HepG2 (cell line): ENCODE measurements at regions not wholly inside any gene's neighbourhood (a gene's known extent, or its start where the extent isn't known, plus 50 kb on each side); places are given as distances from the start of the nearest gene placed in this dataset.

Experiments
- ATAC-seq: fragments of 200-7000 bp; cut with Tn5 transposase; 3 replicates; pipeline ENCODE4 v1.9.1; 2020; ENCODE audit warnings: mild to moderate bottlenecking, moderate library complexity
- BruUV-seq: library from RNA; stranded (reverse); fragments of 400-500 nt; replicated peaks from 2 replicates; lab custom pipeline; 2021; lab: Mats Ljungman, UMichigan
- CTCF ChIA-PET: fragments of 300-600 bp; formaldehyde crosslinking; extraction: SDS; loops from one replicate; lab custom pipeline; 2021; ENCODE audit warnings: low total read pairs, inconsistent platforms, low intra/inter-chr PET ratio; lab: Yijun Ruan, JAX
- POLR2A ChIA-PET: fragments of 350-600 bp; sonication (Branson Sonifier 250); formaldehyde crosslinking; loops from one replicate; lab custom pipeline; 2020; ENCODE audit warnings: antibody characterized with exemption, inconsistent platforms; lab: Yijun Ruan, JAX
- DNase-seq: peaks from one replicate; pipeline ENCODE4 v3.0.0-alpha.2; 2015; ENCODE audit warnings: low spot score
- FAIRE-seq: peaks from 3 replicates; lab custom pipeline; 2011; peaks lifted over from hg19 to GRCh38; lab: Jason Lieb, UNC
- H2AFZ ChIP-seq: one replicate; pipeline ENCODE4 v1.6.1; 2011; ENCODE audit warnings: low read length, inconsistent platforms
- H3K27ac ChIP-seq: fragments of 300-600 bp; 3 replicates; pipeline ENCODE4 v1.8.0; 2011; ENCODE audit warnings: mixed run types, mild to moderate bottlenecking, mixed read lengths, low read length, inconsistent platforms; ENCODE audit not compliant: insufficient read depth; ENCODE audit errors: extremely low read length
- H3K27me3 ChIP-seq, 2 experiments: fragments of 200-600 bp in 1 of 2; 2 replicates in 1 of 2; 3 replicates in 1 of 2; pipeline versions ENCODE4 v1.6.0 to v1.8.0; 2011; ENCODE audit warnings: low read length in 2 of 2, mild to moderate bottlenecking in 2 of 2, moderate library complexity in 2 of 2, inconsistent platforms in 1 of 2; ENCODE audit not compliant: insufficient read depth in 2 of 2, control insufficient read depth in 1 of 2
- H3K36me3 ChIP-seq, 2 experiments: fragments of 200-600 bp in 1 of 2; replicated peaks in 1 of 2; 2 replicates in 1 of 2; 3 replicates in 1 of 2; pipeline versions ENCODE4 v1.5.1 to v1.8.0; 2011; ENCODE audit warnings: low read length in 2 of 2, inconsistent platforms in 1 of 2; ENCODE audit not compliant: insufficient read depth in 2 of 2, control insufficient read depth in 1 of 2
- H3K4me1 ChIP-seq: 2 replicates; pipeline ENCODE4 v1.5.1; 2012; ENCODE audit warnings: low read length, inconsistent platforms; ENCODE audit not compliant: insufficient read depth
- H3K4me2 ChIP-seq: 2 replicates; pipeline ENCODE4 v1.6.0; 2011; ENCODE audit warnings: low read depth, low read length, inconsistent platforms
- H3K4me3 ChIP-seq, 3 experiments: fragments of 200-600 bp in 1 of 3; sonication (generic), shearing (Covaris generic) in 1 of 3; replicated peaks in 1 of 3; 2 replicates each; pipeline ENCODE4 v1.5.1; 2011 to 2016; ENCODE audit warnings: low read length in 3 of 3, inconsistent platforms in 2 of 3, low read depth in 2 of 3, mild to moderate bottlenecking in 2 of 3, control low read depth in 1 of 3, mixed read lengths in 1 of 3; ENCODE audit not compliant: insufficient read depth in 1 of 3
- H3K79me2 ChIP-seq: one replicate; pipeline ENCODE4 v1.6.1; 2011; ENCODE audit warnings: low read length, inconsistent platforms; ENCODE audit not compliant: insufficient read depth
- H3K9ac ChIP-seq: 2 replicates; pipeline ENCODE4 v1.6.0; 2011; ENCODE audit warnings: mild to moderate bottlenecking, low read depth, low read length, inconsistent platforms; ENCODE audit not compliant: insufficient read depth
- H3K9me3 ChIP-seq: 2 replicates; pipeline ENCODE4 v1.5.1; 2012; ENCODE audit warnings: mild to moderate bottlenecking, low read length
- H4K20me1 ChIP-seq: 2 replicates; pipeline ENCODE4 v1.6.0; 2011; ENCODE audit warnings: inconsistent platforms, mild to moderate bottlenecking, low read length, moderate library complexity; ENCODE audit not compliant: insufficient read depth
- ELF3 ChIP-seq: IDR thresholded peaks from 2 replicates; pipeline ENCODE4 v1.6.1; 2016; ENCODE audit warnings: missing genetic modification reagents, missing compliant biosample characterization
- HNRNPK ChIP-seq: fragments of 200-400 bp; formaldehyde crosslinking; IDR thresholded peaks from 2 replicates; pipeline ENCODE4 v1.6.1; 2018; ENCODE audit warnings: low read length, low read depth, moderate library complexity, mild to moderate bottlenecking; ENCODE audit not compliant: poor library complexity, severe bottlenecking
- WGBS: methylation state at CpG from one replicate; pipeline ENCODE4 v1.1.6; 2017; ENCODE audit warnings: low lambda C conversion rate; 5-methylcytosine and 5-hydroxymethylcytosine counted together
- in situ Hi-C: cut with HindIII; loops from 2 replicates; pipeline ENCODE4 v1.10.0; 2017; ENCODE audit warnings: low pct_unique_long_range_greater_than_20kb; ENCODE audit not compliant: extremely low pct_ligation_motif_present
- intact Hi-C: fragments of 100-400 bp; cut with micrococcal nuclease; formaldehyde crosslinking; loops from one replicate; pipeline ENCODE4 v1.10.0; 2022; ENCODE audit not compliant: unreplicated experiment
- TF ChIP-seq, protein P1 (sequence below), 2 experiments: sonication (generic) in 1 of 2; formaldehyde crosslinking in 1 of 2; IDR thresholded peaks; 2 replicates each; pipeline versions ENCODE4 v1.4.0 to v1.6.1; 2016 to 2020; ENCODE audit warnings: borderline replicate concordance in 1 of 2, low read depth in 1 of 2, mild to moderate bottlenecking in 1 of 2, missing genetic modification reagents in 1 of 2

DNA sequence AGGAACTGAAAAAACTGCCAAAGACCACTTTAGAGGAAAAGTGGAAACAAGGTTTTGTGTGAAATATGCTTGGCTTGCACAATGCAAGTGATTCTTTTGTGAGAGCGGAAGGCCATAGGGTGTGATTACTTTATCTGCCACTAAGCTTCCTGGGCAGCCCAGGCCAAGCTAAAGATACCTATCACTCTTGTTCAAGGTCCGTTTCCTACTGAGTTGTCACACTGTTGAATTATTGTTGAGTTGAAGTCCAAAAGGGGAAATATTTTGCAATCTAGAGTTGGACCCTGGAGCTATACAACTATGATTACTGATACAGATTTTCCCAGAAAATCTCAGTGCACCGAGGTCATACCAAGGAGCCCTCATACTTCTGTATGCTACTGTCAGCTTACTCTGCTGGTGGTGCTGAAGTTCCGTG lies 72.7 kb upstream of the CTAGE1 start (continued):
- 0 out of 2 replicates have a peak, but pooled peaks have one; percentile 10 for TF ChIP-seq ELF3 (CRISPR knock-in tag)

DNA sequence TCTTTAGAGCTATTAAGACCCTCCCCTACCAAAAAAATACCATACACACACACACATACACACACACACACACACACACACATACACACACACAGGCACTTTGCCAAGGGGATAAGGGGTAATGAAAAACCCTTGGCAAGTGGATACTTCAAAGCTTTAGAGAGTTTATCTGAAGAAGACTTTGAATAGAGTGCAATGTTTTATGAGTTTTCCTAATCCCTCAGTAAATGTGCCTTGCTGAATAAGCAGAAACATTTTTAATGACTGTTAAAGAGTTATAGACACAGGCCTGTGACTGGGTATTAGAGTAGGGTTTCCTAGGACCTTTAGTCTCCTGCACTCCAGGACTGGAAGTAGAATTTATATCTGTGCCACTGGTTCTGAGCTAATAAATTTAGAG lies 75.5 kb upstream of the CTAGE1 start:
- no peak for TF ChIP-seq HNRNPK
- no peaks in the 10 kb centered on the region for H4K20me1 ChIP-seq
- no peaks in the 10 kb centered on the region for H3K36me3 ChIP-seq
- intact Hi-C loops (loop anchor here (5.0 kb wide), 1 partner anchor 69 kb away; no protein-coding TSS in a partner anchor), in situ Hi-C loops (no loop called here)
- no peaks in the 10 kb centered on the region for H3K79me2 ChIP-seq
- FAIRE-seq: no peak
- H3K4me3 ChIP-seq: no peak overlapping the region
- BruUV-seq: no TSS peak
- no peak overlapping the region for H3K27ac ChIP-seq
- no peak overlapping the region for H2AFZ ChIP-seq
- peaks cover 40% of the 10 kb centered on the region for H3K4me1 ChIP-seq
- no peak for DNase-seq
- no peaks in the 10 kb centered on the region for H3K27me3 ChIP-seq
- no peak overlapping the region for H3K4me2 ChIP-seq
- CTCF ChIA-PET: no interaction called here
- no peak for ATAC-seq
- 0 out of 2 replicates have a peak, but pooled peaks cover 5% of the 10 kb centered on the region for H3K9me3 ChIP-seq
- H3K9ac ChIP-seq: no peak overlapping the region
- POLR2A ChIA-PET: no interaction called here

DNA sequence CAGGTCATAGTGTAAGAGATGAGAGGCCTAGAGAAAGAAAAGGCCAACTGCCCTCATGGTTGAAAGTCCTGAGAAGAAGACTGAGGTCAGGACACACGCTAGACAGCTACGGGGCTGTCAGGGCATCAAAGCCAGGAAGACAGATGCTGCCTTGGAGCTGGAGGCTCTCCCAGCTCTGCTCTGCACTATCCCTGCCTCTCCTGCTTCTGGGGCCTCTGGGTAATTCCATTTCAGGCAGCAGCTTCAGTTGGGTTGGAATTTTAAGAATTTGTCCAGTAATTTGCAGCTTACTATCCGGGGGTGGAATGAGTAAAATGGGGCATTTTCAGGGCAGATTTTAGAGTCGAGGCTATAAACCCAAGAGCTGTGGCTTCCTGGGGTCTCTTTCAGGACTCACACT lies 76.2 kb upstream of the CTAGE1 start:
- intact Hi-C loops (loop anchor here (5.0 kb wide), 1 partner anchor 68 kb away; no protein-coding TSS in a partner anchor), in situ Hi-C loops (no loop called here)
- no peak overlapping the region for H3K9ac ChIP-seq
- FAIRE-seq (no peak), DNase-seq (no peak), ATAC-seq (no peak)
- TF ChIP-seq, protein P1, sequence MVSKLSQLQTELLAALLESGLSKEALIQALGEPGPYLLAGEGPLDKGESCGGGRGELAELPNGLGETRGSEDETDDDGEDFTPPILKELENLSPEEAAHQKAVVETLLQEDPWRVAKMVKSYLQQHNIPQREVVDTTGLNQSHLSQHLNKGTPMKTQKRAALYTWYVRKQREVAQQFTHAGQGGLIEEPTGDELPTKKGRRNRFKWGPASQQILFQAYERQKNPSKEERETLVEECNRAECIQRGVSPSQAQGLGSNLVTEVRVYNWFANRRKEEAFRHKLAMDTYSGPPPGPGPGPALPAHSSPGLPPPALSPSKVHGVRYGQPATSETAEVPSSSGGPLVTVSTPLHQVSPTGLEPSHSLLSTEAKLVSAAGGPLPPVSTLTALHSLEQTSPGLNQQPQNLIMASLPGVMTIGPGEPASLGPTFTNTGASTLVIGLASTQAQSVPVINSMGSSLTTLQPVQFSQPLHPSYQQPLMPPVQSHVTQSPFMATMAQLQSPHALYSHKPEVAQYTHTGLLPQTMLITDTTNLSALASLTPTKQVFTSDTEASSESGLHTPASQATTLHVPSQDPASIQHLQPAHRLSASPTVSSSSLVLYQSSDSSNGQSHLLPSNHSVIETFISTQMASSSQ (IDR thresholded peaks at IDR 0.05; ENCODE audit: low read depth): no peak
- TF ChIP-seq, protein P1 (CRISPR knock-in tag; IDR thresholded peaks at IDR 0.05; ENCODE audit: borderline replicate concordance): no peak
- WGBS: 3% methylated on average over 4 of the region's 4 CpGs
- no peak overlapping the region for H3K4me2 ChIP-seq
- CTCF ChIA-PET: no interaction called here
- 0 out of 2 replicates have a peak, but pooled peaks cover 5% of the 10 kb centered on the region for H3K9me3 ChIP-seq
- no peak overlapping the region for H3K27ac ChIP-seq
- POLR2A ChIA-PET: no interaction called here
- H3K27me3 ChIP-seq: no peaks in the 10 kb centered on the region
- H3K4me3 ChIP-seq: no peak overlapping the region
- no peaks in the 10 kb centered on the region for H3K36me3 ChIP-seq
- H3K4me1 ChIP-seq: peaks cover 36% of the 10 kb centered on the region
- no peaks in the 10 kb centered on the region for H3K79me2 ChIP-seq
- no peaks in the 10 kb centered on the region for H4K20me1 ChIP-seq
- BruUV-seq: no TSS peak
- H2AFZ ChIP-seq: no peak overlapping the region
